ENCODE measurements at regions not wholly inside any gene's neighbourhood (a gene's known extent, or its start where the extent isn't known, plus 50 kb on each side); places are given as distances from the start of the nearest gene placed in this dataset.

GRCh38 chr3:159830523-159831154 is 158.0 kb upstream of the IL12A start:
- ATAC-seq: peak in 7 of 8 donors; percentile 7 to 84 (median 61)
- WGBS, 2 donors: 44 to 63% methylated on average over 1 of the region's 1 CpG
- TF ChIP-seq CTCF (IDR thresholded peaks at IDR 0.05): no peak
- H3K4me1 ChIP-seq: peaks cover 0 to 37% (median 27%) of the 10 kb centered on the region in 9 donors
- DNase-seq: no peak
- H3K27ac ChIP-seq: peak overlapping the region in 7 of 10 donors; percentile 5 to 66 (median 45)
- no peaks in the 10 kb centered on the region for H3K27me3 ChIP-seq
- no peak overlapping the region for H3K4me3 ChIP-seq
- no peaks in the 10 kb centered on the region for H3K9me3 ChIP-seq
- intact Hi-C loops (cut with DNase I): loop anchor here in 3 of 10 donors (2.0 to 5.0 kb wide), 3 partner anchors 52 to 157 kb away; partner anchors contain the start of gene IL12A (in 1 of the 3)
- H3K36me3 ChIP-seq: no peaks in the 10 kb centered on the region

GRCh38 chr3:159831466-159831865 is 157.2 kb upstream of the IL12A start:
- no peaks in the 10 kb centered on the region for H3K36me3 ChIP-seq
- no peak overlapping the region for H3K4me3 ChIP-seq
- H3K27ac ChIP-seq: peak overlapping the region in 2 of 10 donors; percentile 31 to 66
- intact Hi-C loops (cut with DNase I): loop anchor here in 3 of 10 donors (2.0 to 5.0 kb wide), 3 partner anchors 51 to 156 kb away; partner anchors contain the start of gene IL12A (in 1 of the 3)
- WGBS, 2 donors: 89 to 91% methylated on average over 2 of the region's 2 CpGs
- H3K9me3 ChIP-seq: no peaks in the 10 kb centered on the region
- H3K27me3 ChIP-seq: no peaks in the 10 kb centered on the region
- ATAC-seq: no peak
- DNase-seq: no peak
- H3K4me1 ChIP-seq: peaks cover 0 to 43% (median 32%) of the 10 kb centered on the region in 9 donors
- no peak for TF ChIP-seq CTCF (IDR thresholded peaks at IDR 0.05)

- no peak for TF ChIP-seq CTCF (IDR thresholded peaks at IDR 0.05)
- WGBS, 2 donors: 61 to 67% methylated on average over 2 of the region's 2 CpGs
- Histone ChIP-seq H3K27ac (no peak overlapping the region), H3K4me3 (no peak overlapping the region), H3K27me3 (no peaks in the 10 kb centered on the region), H3K36me3 (no peaks in the 10 kb centered on the region), H3K9me3 (no peaks in the 10 kb centered on the region), H3K4me1 (peaks cover 0 to 47% (median 37%) of the 10 kb centered on the region in 9 donors)
- intact Hi-C loops (cut with DNase I): loop anchor here in 2 of 10 donors (5.0 kb wide), 2 partner anchors 50 to 155 kb away; partner anchors contain the start of gene IL12A (in 1 of the 2)
- DNase-seq (no peak), ATAC-seq (no peak)
Observed at GRCh38 chr3:159832024-159832423, 156.6 kb upstream of the IL12A start.

- intact Hi-C loops (cut with DNase I): no loop called here
- Histone ChIP-seq H3K4me3 (no peak overlapping the region), H3K27ac (peak overlapping the region in 1 of 10 donors; percentile 88), H3K9me3 (no peaks in the 10 kb centered on the region), H3K36me3 (no peaks in the 10 kb centered on the region), H3K4me1 (peaks cover 10 to 58% (median 45%) of the 10 kb centered on the region in 9 donors), H3K27me3 (no peaks in the 10 kb centered on the region)
- ATAC-seq (no peak), DNase-seq (no peak)
- no peak for TF ChIP-seq CTCF (IDR thresholded peaks at IDR 0.05)
- WGBS, 2 donors: 94 to 100% methylated on average over 1 of the region's 1 CpG
Observed at GRCh38 chr3:159835126-159835525, 153.5 kb upstream of the IL12A start.
